ENCODE measurements at regions not wholly inside any gene's neighbourhood (a gene's known extent, or its start where the extent isn't known, plus 50 kb on each side); places are given as distances from the start of the nearest gene placed in this dataset.

DNA sequence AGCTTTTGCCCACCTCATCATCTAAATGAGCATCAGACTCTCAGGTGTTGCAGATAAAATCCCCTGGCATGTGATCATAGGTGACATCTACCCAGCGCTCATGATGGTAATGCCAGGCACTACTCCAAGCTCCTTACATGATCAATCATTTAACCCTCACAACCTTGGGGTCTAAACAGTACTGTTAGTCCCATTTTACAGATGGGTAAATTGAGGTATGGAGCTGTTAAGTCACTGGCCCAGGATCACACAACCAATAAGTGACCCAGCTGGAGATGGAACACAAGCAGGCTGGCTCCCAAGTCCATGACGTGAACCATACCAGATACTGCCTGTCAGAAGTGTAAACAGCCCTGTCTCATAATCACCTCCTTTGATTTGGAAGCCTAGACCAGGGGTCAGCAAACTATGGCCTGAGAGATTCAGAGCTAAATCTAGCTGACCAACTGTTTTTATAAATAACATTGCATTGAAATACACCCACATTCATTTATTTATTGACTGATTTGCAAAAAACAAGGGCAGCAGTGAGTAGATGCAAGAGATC is 79.2 kb downstream of the UNC5CL start:
- no peaks in the 10 kb centered on the region for H3K36me3 ChIP-seq (ENCODE audit: control insufficient read depth, insufficient read depth, low read length)
- H3K9me3 ChIP-seq (ENCODE audit: control insufficient read depth, low read length) = no peaks in the 10 kb centered on the region
- no peaks in the 10 kb centered on the region for H3K27me3 ChIP-seq (replicated peaks; ENCODE audit: control insufficient read depth, insufficient read depth, low read length, poor library complexity, severe bottlenecking)
- no peak for DNase-seq
- no peaks in the 10 kb centered on the region for H3K4me1 ChIP-seq (ENCODE audit: control insufficient read depth, insufficient read depth, low read length, poor library complexity, severe bottlenecking)
- no peak overlapping the region for H3K27ac ChIP-seq (ENCODE audit: insufficient read depth, low read length, poor library complexity, severe bottlenecking)
- H3K4me3 ChIP-seq (ENCODE audit: insufficient read depth, low read depth, low read length, poor library complexity, severe bottlenecking) = no peak overlapping the region

DNA sequence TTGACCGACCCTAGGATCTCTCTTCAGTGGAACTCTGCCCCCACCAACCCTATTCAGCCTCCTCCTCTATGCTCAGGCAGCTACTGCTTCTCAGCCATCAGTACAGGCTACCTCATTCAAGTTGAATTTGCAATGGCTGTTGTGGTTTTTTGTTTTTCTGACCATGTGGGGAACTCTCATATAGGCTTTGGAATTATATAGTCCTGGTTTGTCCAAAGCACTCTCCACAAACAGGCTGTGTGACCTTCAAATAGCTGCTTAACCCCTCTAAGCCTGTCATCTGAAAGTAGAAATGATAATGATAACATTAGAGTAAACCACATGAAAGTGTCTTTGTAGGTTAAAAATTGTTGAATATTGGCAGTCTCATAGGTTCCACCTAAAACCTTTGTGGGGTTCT is 80.3 kb downstream of the UNC5CL start:
- Histone ChIP-seq H3K4me1 (ENCODE audit: control insufficient read depth, insufficient read depth, low read length, poor library complexity, severe bottlenecking) (no peaks in the 10 kb centered on the region), H3K27ac (ENCODE audit: insufficient read depth, low read length, poor library complexity, severe bottlenecking) (no peak overlapping the region), H3K4me3 (ENCODE audit: insufficient read depth, low read depth, low read length, poor library complexity, severe bottlenecking) (no peak overlapping the region), H3K27me3 (replicated peaks; ENCODE audit: control insufficient read depth, insufficient read depth, low read length, poor library complexity, severe bottlenecking) (no peaks in the 10 kb centered on the region), H3K36me3 (ENCODE audit: control insufficient read depth, insufficient read depth, low read length) (no peaks in the 10 kb centered on the region), H3K9me3 (ENCODE audit: control insufficient read depth, low read length) (no peaks in the 10 kb centered on the region)
- DNase-seq = no peak

DNA sequence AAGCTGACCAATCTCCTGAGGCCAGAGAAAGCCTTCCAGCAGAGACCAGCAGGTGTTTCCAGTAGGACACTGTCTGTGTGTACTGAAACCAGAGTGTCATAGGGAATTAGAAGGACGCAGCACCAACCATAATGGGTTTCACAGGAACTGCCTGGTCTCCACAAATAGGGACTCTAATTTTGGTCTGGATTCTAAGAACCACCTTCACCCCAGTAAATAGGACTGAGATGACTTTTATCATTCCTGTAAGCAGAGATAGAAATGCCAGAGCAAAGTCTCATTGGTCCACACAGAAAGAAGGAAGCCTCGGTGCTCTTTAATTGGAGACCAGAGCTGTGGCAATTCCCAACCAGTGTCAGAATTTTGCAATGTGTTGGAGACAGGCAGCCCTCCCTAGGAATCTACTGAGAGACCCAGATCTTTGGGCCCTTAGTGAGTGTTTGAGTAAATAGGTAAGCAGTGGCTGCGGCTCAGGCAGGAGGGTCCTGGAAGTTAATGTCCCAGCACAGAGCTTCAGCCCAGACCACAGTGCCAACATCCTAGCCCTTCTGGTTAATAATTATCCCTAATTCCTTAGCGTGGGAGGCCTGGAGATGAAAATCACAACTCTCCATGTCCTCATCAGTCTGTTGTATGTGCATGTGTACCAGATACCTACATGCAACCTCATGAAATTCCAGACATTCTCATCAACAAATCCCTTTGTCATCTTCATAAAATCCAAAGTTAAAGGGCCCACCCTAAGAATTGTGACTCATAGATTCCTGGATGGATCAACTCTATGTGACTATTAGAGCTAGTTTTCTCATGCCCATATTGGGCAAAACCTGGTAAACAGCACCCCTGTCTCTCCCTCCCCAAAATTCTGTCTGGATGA is 81.2 kb downstream of the UNC5CL start:
- H3K27ac ChIP-seq (ENCODE audit: insufficient read depth, low read length, poor library complexity, severe bottlenecking) = no peak overlapping the region
- DNase-seq = no peak
- H3K9me3 ChIP-seq (ENCODE audit: control insufficient read depth, low read length) = no peaks in the 10 kb centered on the region
- H3K4me1 ChIP-seq (ENCODE audit: control insufficient read depth, insufficient read depth, low read length, poor library complexity, severe bottlenecking) = no peaks in the 10 kb centered on the region
- H3K27me3 ChIP-seq (replicated peaks; ENCODE audit: control insufficient read depth, insufficient read depth, low read length, poor library complexity, severe bottlenecking) = no peaks in the 10 kb centered on the region
- no peak overlapping the region for H3K4me3 ChIP-seq (ENCODE audit: insufficient read depth, low read depth, low read length, poor library complexity, severe bottlenecking)
- H3K36me3 ChIP-seq (ENCODE audit: control insufficient read depth, insufficient read depth, low read length) = no peaks in the 10 kb centered on the region

DNA sequence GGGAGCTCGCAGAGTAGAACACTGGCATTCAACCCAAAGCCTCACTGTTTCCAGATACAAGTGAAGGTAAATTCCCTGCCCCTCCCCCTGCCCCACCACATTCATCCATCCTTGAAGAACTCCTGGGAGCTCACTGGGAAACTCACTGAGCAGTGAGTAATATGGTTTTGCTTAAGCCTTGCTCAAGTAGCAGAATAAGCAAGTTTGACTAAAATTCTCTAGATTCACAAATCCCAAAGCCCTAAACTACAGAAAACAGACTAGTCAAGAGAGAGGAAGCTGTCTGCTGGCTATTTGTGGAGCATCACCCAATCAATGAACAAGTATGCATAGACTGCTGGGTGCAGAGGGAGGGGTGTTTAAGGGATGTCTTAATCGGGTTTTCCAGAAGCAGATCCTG is 82.1 kb downstream of the UNC5CL start:
- H3K4me1 ChIP-seq (ENCODE audit: control insufficient read depth, insufficient read depth, low read length, poor library complexity, severe bottlenecking) = no peaks in the 10 kb centered on the region
- no peaks in the 10 kb centered on the region for H3K9me3 ChIP-seq (ENCODE audit: control insufficient read depth, low read length)
- H3K36me3 ChIP-seq (ENCODE audit: control insufficient read depth, insufficient read depth, low read length) = no peaks in the 10 kb centered on the region
- H3K4me3 ChIP-seq (ENCODE audit: insufficient read depth, low read depth, low read length, poor library complexity, severe bottlenecking) = no peak overlapping the region
- no peak overlapping the region for H3K27ac ChIP-seq (ENCODE audit: insufficient read depth, low read length, poor library complexity, severe bottlenecking)
- DNase-seq = no peak
- H3K27me3 ChIP-seq (replicated peaks; ENCODE audit: control insufficient read depth, insufficient read depth, low read length, poor library complexity, severe bottlenecking) = no peaks in the 10 kb centered on the region

DNA sequence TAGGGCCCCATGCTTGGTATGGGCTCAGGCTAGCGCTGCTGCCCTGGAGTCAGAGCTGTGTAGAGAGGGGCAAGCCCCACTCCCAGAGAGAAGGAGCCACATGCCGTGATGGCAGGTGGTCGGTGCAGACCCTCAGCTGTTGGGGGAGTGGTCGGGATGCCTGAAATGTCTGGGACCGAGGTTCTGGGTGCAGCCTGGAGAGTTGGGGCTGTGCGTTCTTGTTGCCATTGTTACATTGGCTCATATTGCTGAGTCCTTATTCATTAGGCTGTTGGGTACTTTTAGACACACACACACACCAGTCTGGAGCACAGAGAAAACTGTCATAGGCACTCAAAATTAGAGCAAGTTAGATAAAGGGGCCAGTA is 83.9 kb downstream of the UNC5CL start:
- no peaks in the 10 kb centered on the region for H3K4me1 ChIP-seq (ENCODE audit: control insufficient read depth, insufficient read depth, low read length, poor library complexity, severe bottlenecking)
- no peak overlapping the region for H3K4me3 ChIP-seq (ENCODE audit: insufficient read depth, low read depth, low read length, poor library complexity, severe bottlenecking)
- H3K27me3 ChIP-seq (replicated peaks; ENCODE audit: control insufficient read depth, insufficient read depth, low read length, poor library complexity, severe bottlenecking) = no peaks in the 10 kb centered on the region
- H3K27ac ChIP-seq (ENCODE audit: insufficient read depth, low read length, poor library complexity, severe bottlenecking) = no peak overlapping the region
- H3K36me3 ChIP-seq (ENCODE audit: control insufficient read depth, insufficient read depth, low read length) = no peaks in the 10 kb centered on the region
- no peaks in the 10 kb centered on the region for H3K9me3 ChIP-seq (ENCODE audit: control insufficient read depth, low read length)
- no peak for DNase-seq

DNA sequence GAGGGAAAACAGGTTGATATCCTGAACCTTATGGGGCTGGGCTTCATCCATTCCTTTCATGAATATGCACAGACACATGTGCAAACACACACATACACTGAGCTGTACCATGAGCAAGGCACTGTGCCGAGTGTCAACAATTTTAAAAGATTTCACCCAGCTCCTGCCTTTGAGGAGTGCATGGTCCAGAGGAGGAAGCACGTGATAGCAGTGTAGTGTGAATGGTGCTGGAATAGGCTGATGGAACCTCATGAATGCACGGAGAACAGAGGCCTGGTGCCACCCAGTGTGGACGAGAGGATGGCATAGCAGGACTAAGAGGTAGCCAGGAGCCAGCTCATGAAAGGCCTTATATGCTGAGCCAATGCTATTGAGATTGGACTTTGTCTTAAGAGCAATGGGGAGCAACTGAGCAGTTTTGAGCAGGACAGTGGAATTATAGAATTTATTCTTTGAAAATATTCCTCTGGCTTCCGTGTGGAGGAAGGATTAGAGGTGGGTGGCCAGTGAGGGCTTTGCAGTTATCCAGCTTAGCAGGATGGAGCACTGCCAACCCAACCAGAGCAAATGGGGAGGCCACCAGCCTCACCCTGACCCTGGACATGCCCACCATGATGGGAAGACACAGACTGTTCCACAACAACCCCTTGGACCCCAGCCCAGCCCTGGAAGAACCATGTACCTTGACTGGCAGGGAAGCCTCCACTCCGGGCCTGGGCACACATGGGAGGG is 84.4 kb downstream of the UNC5CL start:
- Histone ChIP-seq H3K36me3 (ENCODE audit: control insufficient read depth, insufficient read depth, low read length) (no peaks in the 10 kb centered on the region), H3K9me3 (ENCODE audit: control insufficient read depth, low read length) (no peaks in the 10 kb centered on the region), H3K4me1 (ENCODE audit: control insufficient read depth, insufficient read depth, low read length, poor library complexity, severe bottlenecking) (no peaks in the 10 kb centered on the region), H3K27me3 (replicated peaks; ENCODE audit: control insufficient read depth, insufficient read depth, low read length, poor library complexity, severe bottlenecking) (no peaks in the 10 kb centered on the region), H3K4me3 (ENCODE audit: insufficient read depth, low read depth, low read length, poor library complexity, severe bottlenecking) (no peak overlapping the region), H3K27ac (ENCODE audit: insufficient read depth, low read length, poor library complexity, severe bottlenecking) (no peak overlapping the region)
- DNase-seq = no peak

DNA sequence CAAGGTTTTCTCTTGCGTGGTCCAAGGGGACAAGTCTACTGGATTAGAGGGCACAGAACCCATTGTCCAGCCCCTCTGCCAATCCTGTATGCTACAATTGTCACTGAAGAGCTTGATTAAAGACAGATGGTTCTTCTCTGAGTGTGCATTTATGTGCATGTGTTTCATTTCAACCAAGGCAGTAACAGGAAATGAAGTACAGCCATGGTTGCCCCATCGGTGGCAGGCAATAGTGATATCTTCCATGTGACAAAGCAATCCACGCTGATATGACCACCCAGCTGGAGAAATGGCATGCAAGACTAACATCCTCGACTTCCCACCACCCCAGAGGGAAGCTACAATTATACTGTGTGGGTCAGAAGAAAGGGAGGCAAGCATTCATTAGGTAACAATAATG is 85.5 kb downstream of the UNC5CL start:
- H3K36me3 ChIP-seq (ENCODE audit: control insufficient read depth, insufficient read depth, low read length) = no peaks in the 10 kb centered on the region
- H3K27me3 ChIP-seq (replicated peaks; ENCODE audit: control insufficient read depth, insufficient read depth, low read length, poor library complexity, severe bottlenecking) = no peaks in the 10 kb centered on the region
- no peaks in the 10 kb centered on the region for H3K9me3 ChIP-seq (ENCODE audit: control insufficient read depth, low read length)
- no peak overlapping the region for H3K4me3 ChIP-seq (ENCODE audit: insufficient read depth, low read depth, low read length, poor library complexity, severe bottlenecking)
- DNase-seq = no peak
- H3K27ac ChIP-seq (ENCODE audit: insufficient read depth, low read length, poor library complexity, severe bottlenecking) = no peak overlapping the region
- no peaks in the 10 kb centered on the region for H3K4me1 ChIP-seq (ENCODE audit: control insufficient read depth, insufficient read depth, low read length, poor library complexity, severe bottlenecking)

DNA sequence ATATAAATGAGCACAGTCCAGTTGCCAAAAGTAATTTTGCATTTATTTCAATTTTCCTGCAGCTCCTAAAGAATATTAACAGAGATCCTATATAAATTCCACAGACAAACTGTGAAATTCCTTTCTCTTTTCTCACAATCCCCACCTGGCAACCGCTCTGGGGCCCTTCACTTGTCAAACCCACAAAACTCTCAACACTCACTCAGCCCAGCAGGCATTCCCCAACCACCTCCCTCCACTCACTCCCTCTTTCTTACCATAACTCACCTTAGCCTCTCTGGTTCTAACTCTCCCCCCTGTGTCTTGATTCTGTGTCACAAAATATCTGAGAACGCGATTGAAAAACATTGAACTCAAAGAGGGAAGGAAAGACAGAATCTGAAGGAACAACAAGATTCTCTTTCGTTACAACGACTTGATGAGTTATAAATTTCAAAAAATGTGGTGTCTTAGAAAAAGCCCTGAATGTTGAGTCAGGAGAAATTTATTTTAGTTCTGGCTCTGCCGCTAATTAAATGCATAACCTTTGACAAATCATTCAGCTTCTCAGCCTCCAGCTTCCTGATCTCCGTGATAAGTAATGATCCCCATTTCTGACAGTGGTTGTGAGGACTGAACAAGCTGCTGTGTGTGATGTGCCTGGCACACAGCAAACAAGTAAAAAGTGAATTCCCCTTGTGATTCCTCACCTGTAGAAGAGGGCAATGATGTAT is 87.9 kb downstream of the UNC5CL start:
- Histone ChIP-seq H3K4me3 (ENCODE audit: insufficient read depth, low read depth, low read length, poor library complexity, severe bottlenecking) (no peak overlapping the region), H3K36me3 (ENCODE audit: control insufficient read depth, insufficient read depth, low read length) (no peaks in the 10 kb centered on the region), H3K9me3 (ENCODE audit: control insufficient read depth, low read length) (no peaks in the 10 kb centered on the region), H3K27me3 (replicated peaks; ENCODE audit: control insufficient read depth, insufficient read depth, low read length, poor library complexity, severe bottlenecking) (no peaks in the 10 kb centered on the region), H3K27ac (ENCODE audit: insufficient read depth, low read length, poor library complexity, severe bottlenecking) (no peak overlapping the region), H3K4me1 (ENCODE audit: control insufficient read depth, insufficient read depth, low read length, poor library complexity, severe bottlenecking) (no peaks in the 10 kb centered on the region)
- no peak for DNase-seq

DNA sequence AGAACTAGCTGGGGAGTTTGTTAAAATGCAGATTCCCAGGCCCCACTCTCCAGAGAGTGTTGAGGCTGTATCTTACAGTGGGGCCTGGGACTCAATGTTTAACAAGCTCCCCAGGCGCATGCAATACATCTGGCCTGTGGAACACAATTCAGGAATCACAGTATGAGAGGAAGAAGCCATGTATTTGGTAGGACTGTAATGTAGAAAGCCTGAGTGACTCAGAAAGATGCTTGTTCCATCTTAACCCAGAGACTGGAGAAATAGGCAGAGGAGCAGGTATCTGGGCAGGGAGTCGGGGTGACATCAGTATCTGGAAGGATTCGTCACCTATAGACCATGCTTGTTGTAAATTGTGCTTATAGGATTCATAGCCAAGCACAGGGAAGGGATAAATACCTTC is 90.5 kb downstream of the UNC5CL start:
- Histone ChIP-seq H3K27ac (ENCODE audit: insufficient read depth, low read length, poor library complexity, severe bottlenecking) (no peak overlapping the region), H3K9me3 (ENCODE audit: control insufficient read depth, low read length) (no peaks in the 10 kb centered on the region), H3K36me3 (ENCODE audit: control insufficient read depth, insufficient read depth, low read length) (no peaks in the 10 kb centered on the region), H3K4me1 (ENCODE audit: control insufficient read depth, insufficient read depth, low read length, poor library complexity, severe bottlenecking) (no peaks in the 10 kb centered on the region), H3K27me3 (replicated peaks; ENCODE audit: control insufficient read depth, insufficient read depth, low read length, poor library complexity, severe bottlenecking) (no peaks in the 10 kb centered on the region), H3K4me3 (ENCODE audit: insufficient read depth, low read depth, low read length, poor library complexity, severe bottlenecking) (no peak overlapping the region)
- DNase-seq = no peak
